NCI-H2227 (cell line): ENCODE measurements at regions not wholly inside any gene's neighbourhood (a gene's known extent, or its start where the extent isn't known, plus 50 kb on each side); places are given as distances from the start of the nearest gene placed in this dataset.
"Not testable (repeated sequence)": the region's sequence is repeated elsewhere in the genome, so short reads cannot be mapped to it uniquely, and the experiment has no call there.

Experiments
- DNase-seq: peaks from one replicate; lab custom pipeline; 2025; ENCODE audit not compliant: unreplicated experiment; lab: John Stamatoyannopoulos, UW

DNA sequence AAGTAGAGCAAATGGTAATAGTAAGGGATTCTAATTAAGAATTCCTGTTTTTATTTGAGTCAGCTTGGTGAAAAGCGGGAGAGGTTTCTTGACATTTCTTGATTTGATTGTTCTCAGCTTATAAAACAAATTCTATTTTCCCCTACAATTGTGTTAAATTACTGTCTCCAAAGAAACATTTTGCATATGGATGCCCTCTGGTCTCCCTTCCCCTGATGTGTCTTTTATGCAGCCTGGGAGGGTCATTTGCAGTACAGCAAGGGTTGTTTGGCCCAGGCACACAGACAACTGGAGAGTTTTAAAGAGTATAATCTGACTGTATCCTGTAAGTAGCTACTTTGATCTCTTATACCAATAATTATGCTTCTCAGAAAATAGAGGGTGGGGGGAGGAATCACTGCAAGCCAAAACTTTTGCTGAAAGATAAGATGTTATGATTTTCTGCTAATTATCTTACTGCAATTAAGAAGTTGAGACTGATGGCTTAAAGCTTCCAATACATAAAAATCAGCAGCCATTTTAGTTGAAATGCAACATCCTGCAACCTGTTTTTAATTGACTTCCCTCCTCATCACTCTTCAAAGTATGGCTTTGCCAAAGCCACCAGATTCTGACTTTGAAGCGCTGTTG lies 204.1 kb upstream of the SEMA6A start:
- no peak for DNase-seq

DNA sequence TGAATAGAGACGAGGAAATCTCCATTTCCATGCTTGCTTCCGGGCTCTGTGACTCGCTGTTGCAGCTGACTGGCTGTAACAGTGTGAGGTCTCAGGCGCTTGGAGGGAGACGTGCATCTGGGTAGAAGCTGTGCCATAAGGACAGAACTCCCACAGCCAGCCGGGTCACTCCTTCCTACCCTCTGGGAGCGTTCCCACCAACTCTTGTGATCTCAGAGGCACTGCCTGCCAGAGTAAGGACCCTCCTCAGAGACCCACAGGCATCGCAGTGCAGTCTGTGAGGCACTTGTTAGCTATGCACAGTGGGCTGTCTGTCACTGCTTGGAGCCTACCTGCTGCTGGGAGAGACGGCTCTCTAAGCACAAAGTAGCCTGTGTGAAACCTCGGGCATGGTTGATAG lies 203.4 kb upstream of the SEMA6A start:
- peak; percentile 35 for DNase-seq

DNA sequence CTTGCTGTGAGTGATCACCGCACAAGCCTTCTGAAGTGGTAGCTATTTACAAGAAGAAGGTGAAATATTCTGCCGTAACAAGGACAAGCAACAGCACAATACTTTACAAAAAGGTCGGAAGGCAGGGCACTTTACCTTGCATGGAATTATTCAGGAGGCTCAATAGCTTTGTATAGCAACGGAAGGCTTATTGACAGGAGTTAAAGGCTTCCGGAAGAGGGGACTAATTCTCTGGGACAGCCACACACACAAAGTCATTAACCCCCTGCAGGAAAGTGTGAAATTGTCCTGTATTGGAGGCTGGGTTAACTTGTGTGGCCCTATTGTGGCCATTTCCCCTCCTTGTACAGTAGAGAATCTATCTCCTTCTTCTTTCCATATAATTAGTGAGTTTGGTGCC lies 199.3 kb upstream of the SEMA6A start:
- DNase-seq = no peak

DNA sequence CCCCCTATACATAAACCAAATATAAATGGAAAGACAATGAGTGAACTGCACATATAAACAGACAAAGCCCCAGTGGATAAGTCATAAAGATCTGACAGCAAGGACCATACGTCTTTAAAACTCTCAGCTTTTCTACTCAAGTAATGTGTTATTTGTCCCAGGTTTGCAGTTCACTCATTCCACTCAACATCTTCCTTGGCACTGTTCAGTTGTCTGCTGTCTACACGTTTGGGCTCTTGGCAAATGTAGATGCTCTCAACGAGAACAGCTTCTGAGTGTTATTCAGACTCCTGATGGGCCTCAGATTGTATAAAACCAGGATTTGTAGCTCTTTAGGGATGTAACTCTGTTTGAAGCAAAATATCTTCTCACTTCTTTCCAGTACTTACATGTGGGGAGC lies 198.2 kb upstream of the SEMA6A start:
- DNase-seq = no peak

DNA sequence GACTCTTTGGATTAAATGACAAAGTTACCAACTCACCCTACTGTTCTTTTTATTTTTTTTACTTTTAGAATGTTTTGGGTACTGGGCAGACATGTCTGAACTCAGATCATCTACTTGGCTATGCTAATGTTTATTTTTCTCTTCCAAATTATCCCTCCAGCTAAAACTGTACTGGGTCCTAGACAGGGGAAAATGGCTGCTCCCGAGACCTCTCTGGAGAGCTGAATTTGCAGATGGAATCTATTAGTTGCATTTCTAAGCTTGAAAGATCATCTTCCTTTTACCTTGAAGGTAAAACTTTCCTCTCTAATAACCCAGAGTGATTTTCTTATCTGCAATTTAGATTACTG lies 197.5 kb upstream of the SEMA6A start:
- DNase-seq = no peak

DNA sequence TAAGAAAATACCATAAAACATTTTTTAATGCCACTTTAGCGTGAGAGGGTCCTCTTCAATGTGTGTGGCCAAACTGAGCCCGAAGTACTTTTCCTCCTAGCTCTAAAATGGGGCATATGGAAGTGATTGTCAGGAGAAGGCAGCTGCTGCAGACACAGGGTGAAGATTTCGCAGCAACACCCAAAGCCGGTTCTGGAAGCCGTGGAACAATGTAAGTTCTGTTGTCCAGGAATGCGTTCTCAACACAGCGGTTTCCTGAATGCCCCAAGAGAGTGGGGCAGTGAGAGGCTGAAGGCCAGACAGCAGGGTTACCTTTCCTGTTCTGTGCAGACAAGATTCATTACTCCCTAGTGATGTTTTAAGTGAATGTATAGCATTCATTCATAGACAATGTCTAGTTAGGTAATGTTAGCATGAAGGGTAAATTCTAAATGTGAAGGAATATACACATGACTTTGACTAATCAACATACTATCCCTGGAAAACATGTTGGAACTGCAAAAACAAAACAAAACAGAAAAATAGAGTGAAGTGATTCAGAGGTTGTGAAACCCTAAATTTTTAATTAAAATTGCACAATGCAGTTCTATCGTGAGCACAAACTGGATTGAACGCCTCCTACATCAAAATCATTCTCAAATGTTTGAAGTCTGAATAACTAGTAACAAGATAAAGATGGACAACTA lies 197.0 kb upstream of the SEMA6A start:
- DNase-seq = no peak

DNA sequence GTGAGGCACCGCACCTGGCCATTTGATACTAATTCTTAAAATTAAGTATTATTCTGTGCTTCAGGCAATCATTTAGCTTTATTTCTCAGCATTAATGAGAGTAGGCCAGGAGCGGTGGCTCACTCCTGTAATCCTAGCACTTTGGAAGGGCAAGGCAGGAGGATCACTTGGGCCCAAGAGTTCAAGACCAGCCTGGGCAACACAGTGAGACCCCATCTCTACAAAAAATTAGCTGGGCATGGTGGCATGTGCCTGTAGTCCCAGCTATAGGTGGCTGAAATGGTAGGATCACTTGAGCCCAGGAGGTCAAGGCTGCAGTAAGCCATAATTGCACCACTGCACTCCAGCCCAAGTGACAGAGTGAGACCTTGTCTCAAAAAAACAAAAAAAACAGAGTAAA lies 195.3 kb upstream of the SEMA6A start:
- DNase-seq = not testable (repeated sequence)

DNA sequence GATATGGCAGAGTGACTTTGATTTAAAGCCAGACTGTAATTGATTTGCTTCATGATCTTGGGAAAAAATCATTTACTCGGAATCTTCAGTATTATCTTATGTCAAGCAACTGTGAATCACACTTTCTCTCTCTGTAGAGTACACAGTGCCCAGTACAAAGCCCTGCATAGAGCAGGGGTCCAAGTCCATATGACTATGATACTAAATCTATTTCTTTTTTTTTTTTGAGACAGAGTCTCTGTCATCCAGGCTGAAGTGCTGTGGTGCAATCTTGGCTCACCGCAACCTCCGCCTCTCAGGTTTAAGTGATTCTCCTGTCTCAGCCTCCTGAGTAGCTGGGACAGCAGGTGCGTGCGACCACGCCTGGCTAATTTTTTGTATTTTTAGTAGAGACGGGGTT lies 194.8 kb upstream of the SEMA6A start:
- DNase-seq = no peak

DNA sequence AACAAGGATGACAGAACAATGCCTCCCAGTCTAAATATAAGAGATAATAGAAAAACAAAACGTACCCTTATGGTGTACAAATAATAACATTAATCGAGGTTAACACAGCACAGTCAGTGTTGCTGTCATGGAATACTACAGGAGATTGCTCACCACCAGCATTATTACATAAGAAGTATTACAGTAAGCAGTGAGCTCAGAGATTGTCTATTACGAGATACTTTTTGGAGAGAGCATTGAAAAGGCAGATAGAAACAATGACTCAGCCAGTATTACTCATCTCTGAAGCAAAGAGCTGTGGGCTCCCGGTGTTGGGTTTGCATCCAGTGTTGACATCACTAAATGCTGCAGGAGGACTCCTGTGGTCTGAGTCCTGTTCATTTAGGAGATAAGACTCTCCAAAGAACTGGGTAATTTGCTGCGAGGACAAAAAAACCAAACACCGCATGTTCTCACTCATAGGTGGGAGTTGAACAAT lies 191.9 kb upstream of the SEMA6A start:
- DNase-seq = no peak

DNA sequence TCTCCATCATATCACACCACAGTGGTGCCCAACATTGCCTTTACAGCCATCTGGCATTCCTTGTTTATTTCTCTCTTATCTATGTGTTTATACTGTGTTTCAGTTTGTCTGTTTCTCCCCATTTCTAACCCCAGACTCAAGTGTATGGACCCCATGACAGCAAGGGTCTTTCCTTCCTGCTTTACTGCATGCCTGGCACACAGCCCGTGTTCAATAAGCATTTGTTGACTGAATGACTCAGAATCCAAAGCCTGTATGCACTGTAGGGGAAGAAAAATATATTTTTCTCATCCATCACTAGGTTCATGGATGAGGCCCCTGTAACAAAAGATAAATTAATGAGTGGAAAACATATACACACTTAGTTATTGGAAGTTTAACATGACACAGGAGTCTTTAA lies 190.8 kb upstream of the SEMA6A start:
- DNase-seq = no peak

DNA sequence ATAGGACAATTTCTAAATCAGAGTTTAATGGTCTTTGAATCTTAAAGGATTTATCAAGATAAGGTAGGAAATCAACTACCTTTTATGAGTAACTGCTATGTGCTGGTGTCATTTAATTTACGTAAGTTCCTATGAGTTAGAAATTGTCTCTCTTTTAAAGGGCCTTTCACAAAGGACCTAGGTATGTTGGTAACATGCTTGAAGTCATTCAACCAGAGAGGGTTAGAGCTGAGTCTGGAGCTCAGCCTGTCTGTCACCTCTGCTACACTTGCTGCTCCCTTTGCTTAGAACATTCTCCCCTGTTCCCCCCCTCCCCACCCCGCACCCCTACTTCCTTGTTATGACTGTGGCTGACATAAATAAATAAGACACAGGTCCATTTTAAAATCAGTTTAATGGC lies 190.3 kb upstream of the SEMA6A start:
- no peak for DNase-seq

DNA sequence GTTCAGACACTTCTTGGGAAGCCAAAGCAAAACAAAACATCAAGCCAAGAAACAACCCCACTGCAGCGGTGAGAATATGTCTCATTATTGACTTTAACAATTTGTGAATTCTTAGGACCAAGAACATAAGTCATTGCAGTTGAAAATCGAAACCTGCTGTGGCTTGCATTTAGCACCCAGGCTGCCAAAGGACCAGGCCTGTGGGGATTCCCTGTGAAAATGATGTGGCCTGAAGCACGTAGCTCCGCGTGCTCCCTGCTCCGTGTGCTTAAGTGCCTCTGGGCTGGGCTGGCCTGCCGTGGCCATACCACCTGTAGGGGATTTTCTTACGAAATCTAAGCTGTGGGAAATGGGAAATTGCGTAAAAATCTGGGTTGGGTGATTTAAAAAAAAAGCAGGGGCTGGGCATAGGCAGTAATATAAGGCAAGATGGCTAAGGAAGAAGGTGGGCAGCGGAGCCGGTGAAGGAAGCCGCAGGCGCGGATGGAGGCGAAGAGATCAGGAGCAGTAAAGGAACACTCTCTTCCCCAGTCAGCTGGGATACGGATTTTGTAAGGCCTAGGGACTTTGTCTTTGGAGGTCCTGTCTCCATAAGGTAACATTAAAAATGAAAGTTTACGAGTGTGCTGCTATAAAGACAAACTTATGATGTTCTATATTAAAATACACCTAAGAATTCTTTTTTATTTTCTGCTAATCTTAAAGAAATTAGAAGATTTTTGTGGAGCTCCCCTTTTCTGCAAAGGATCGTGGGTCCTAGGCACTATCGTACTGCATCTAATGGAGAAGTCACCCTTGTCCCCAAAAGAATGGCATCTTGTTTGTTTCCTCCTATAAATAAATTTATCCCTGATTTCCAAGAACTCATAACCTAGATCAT lies 189.6 kb upstream of the SEMA6A start:
- DNase-seq = no peak

DNA sequence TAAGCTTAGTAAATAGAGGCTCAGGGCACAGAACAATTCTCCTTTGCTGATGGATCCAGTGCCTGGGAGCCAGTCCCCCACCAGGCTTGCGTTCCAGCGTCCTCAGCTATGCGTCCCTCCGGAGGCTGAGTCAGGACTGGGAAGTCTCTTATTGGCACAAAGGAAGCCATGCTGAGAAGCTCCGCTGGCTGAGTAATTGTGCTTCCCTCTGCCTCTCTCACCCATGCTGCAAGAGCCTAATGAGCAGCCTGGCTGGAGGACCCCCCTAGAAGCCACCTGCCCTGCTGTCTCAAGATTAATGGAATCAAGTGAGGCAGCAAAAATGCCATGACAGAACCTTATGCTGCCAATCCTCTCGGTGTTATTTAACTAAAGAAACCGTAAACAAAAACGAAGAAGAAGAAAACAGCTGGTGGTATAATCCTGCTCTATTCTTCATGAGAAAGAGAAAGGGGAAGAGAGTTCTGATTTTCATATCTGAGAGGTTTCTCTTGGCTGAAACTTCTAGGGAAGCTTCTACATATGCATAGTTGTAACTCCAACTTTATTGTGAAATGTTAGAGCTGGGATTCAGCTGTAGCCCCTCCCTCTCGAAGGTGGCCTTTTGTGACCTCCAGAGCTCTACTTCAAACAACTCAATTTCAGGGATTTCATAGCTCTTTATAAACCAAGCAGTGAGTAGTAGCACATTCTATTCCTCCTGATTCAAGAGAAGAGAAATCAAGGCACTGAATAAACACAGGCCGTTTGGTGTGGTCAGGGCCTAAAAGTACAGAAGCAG lies 185.4 kb upstream of the SEMA6A start:
- DNase-seq = peak; percentile 21

DNA sequence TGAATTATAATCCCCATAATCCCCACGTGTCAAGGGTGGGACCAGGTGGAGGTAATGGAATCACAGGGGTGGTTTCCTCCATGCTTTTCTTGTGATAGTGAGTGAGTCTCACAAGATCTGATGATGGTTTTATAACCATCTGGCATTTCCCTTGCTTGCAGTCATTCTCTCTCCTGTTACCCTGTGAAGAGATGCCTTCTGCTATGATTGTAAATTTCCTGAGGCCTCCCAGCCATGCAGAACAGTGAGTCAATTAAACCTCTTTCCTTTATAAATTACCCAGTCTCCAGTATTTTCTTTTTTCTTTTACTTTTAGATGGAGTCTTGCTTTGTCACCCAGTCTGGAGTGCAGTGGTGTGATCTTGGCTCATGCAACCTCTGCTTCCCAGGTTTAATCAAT lies 182.7 kb upstream of the SEMA6A start:
- DNase-seq = no peak

DNA sequence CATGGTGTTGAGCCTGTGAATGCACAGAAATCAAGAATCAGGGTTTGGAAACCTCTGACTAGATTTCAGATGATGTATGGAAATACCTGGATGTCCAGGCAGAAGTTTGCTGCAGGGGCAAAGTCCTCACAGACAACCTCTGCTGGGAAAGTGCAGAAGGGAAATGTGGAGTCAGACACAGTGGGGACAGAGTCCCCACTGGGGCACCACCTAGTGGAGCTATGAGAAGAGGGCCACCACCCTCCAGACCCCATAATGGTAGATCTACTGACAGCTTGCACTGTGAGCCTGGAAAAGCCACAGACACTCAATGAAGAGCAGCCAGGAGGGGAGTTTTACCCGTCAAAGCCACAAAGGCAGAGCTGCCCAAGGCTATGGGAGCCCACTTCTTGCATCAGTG lies 181.9 kb upstream of the SEMA6A start:
- no peak for DNase-seq

DNA sequence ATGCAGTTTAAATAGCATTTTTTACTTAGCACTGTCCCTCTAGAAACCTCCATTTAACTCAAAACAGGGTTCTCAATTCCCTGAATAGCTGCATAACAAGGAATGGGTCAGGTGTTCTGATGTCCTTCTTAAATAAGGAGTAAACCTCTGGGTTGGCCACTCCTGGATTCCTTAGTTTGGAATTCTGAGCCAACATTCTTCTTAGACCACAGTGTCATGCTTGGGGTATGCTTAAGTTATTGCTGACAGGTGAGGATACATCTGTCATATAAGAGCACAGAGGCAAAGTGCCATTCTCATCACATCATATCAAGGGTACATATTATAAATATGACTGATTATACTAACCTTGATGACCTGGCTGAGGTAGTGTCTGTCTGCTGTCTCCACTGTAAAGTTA lies 179.9 kb upstream of the SEMA6A start:
- no peak for DNase-seq

DNA sequence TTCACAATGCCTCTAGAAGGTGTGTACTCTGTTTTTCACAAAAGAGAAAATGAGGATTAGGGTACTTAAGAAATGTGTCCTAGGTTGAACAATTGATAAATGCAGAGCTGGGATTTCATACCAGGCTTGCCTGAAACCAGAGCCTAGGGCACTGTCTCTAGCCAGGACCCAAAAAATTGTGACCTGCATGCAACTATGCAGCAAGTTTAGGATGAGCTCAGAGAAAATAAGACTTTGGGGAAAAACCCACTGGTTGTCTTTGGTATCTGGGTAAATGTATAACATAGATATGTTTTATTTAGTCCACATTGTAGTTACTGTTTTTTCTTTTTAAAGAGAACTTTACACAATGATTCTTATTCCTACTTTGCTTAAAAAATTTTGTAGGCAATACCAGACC lies 177.1 kb upstream of the SEMA6A start:
- no peak for DNase-seq

DNA sequence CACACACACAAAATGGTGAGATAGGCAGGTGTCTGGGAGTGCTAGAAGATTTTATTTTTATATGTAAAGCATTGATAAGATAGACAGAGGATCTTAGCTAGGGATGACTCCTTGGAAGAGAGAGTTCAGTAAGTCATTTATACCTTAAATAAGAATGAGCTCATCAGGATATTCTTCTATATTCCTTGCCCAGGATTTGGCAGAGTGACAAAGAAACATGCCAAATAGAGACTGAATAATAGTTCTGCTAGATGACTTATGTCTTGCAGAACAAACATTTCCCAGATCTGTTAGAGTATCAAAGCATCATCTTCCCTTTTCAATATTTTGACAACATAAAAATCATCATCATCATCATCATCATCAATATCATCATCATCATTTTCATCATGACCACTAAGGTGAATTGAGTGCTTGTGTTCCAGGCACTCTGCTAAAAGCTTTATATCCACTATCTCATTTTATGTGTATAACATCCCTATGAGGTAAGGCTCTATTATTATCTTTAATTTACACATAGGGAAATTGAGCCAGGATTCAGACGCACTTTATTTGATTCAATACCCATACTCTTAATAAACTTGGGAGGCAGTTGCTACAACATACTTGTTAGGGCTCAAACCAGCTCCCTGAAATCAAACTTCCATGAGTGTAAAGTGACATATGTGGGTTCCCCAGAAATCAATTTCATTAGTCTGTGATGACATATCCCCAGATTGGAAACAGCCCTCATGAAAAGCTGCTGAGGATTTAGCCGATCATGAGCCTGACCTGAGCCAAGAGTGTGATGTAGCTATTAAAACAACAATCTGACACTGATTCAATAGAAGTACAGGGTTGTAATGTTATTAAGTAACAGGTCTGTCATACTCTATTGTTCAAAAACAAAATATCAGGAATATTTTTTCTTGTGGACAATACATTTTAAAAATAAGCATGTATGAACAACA lies 176.3 kb upstream of the SEMA6A start:
- DNase-seq = no peak

DNA sequence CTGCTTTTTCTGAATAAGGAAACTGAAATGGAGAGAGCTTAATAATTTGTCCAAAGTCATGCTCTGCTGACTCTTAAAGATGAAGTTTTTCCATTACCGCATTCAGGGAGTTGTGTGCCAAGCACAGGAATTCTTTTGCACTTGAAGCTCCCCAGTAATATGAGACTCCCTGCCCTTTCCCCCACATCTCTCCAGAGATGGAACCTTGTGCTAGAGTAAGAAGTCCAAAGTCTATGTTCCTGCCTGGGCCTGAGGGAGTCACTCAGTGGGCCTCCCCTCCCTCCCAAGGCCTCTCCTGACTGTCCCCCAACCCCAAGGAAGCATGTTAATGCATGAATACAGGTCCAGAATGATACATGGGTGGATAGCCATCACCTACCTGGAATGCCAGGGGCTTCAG lies 173.3 kb upstream of the SEMA6A start:
- DNase-seq = no peak

DNA sequence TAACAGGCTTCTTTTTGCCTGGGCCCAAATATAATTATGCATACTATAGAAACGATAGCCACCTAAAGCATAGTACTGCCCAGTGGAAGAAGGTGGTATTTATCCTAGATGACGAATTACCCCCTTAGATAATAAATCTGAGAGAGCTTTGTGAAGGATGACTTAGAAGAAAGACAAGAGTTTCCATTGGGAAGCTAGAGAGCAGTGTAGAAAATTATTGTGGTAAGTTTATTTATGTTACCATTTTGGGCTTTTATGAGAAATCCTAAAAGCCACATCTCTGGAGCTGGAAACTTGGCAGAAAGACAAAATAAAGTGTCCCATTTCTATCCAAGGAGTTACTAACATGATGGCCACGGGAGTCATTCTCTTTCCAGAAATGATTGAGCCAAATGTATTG lies 172.0 kb upstream of the SEMA6A start:
- no peak for DNase-seq
